AML-193 (cell line): ENCODE measurements at regions not wholly inside any gene's neighbourhood (a gene's known extent, or its start where the extent isn't known, plus 50 kb on each side); places are given as distances from the start of the nearest gene placed in this dataset.

Experiments
- DNase-seq, 2 experiments: peaks; one replicate each; lab custom pipeline; 2025; lab: John Stamatoyannopoulos, UW

GRCh38 chr6:141451511-141452353, 681.0 kb upstream of the GJE1 start:
- no peak for DNase-seq

- DNase-seq, result no peak
These were observed 681.6 kb upstream of the GJE1 start for GRCh38 chr6:141451181-141451510.

GRCh38 chr6:141445928-141446628, 686.6 kb upstream of the GJE1 start:
- DNase-seq, result no peak

GRCh38 chr6:141443668-141444289, 688.9 kb upstream of the GJE1 start:
- no peak for DNase-seq

- DNase-seq, result no peak
These were observed 689.7 kb upstream of the GJE1 start for GRCh38 chr6:141443032-141443431.

- no peak for DNase-seq
These were observed 693.2 kb upstream of the GJE1 start for GRCh38 chr6:141439513-141439912.

- no peak for DNase-seq
These were observed 695.0 kb upstream of the GJE1 start for GRCh38 chr6:141437685-141438084.

GRCh38 chr6:141437011-141437410, 695.7 kb upstream of the GJE1 start:
- DNase-seq, result no peak

GRCh38 chr6:141426400-141426980, 706.2 kb upstream of the GJE1 start:
- no peak for DNase-seq

GRCh38 chr6:141421378-141421777, 711.3 kb upstream of the GJE1 start:
- DNase-seq, result no peak

- no peak for DNase-seq
These were observed 714.6 kb upstream of the GJE1 start for GRCh38 chr6:141418076-141418475.

GRCh38 chr6:141415896-141416295, 716.8 kb upstream of the GJE1 start:
- DNase-seq, result no peak

GRCh38 chr6:141413196-141413595, 719.5 kb upstream of the GJE1 start:
- DNase-seq, result no peak

GRCh38 chr6:141406761-141407160, 726.0 kb upstream of the GJE1 start:
- no peak for DNase-seq

GRCh38 chr6:141403827-141404226, 728.9 kb upstream of the GJE1 start:
- no peak for DNase-seq

GRCh38 chr6:141403103-141403502, 729.6 kb upstream of the GJE1 start:
- DNase-seq, result no peak

GRCh38 chr6:141402489-141402888, 730.2 kb upstream of the GJE1 start:
- no peak for DNase-seq

GRCh38 chr6:141401851-141402250, 730.9 kb upstream of the GJE1 start:
- no peak for DNase-seq

- no peak for DNase-seq
These were observed 731.6 kb upstream of the GJE1 start for GRCh38 chr6:141401168-141401567.

GRCh38 chr6:141398949-141399348, 733.8 kb upstream of the GJE1 start:
- no peak for DNase-seq

- DNase-seq, result no peak
These were observed 737.2 kb upstream of the GJE1 start for GRCh38 chr6:141395443-141396008.

GRCh38 chr6:141394565-141395051, 738.1 kb upstream of the GJE1 start:
- DNase-seq, result no peak
